Keratinocyte (primary cell): ENCODE measurements at regions not wholly inside any gene's neighbourhood (a gene's known extent, or its start where the extent isn't known, plus 50 kb on each side); places are given as distances from the start of the nearest gene placed in this dataset.

Experiments
- DNase-seq: peaks from one replicate; pipeline ENCODE4 v3.0.0-alpha.2; 2011; ENCODE audit warnings: low read depth, missing footprints, low spot score
- FAIRE-seq: peaks from 2 replicates; lab custom pipeline; 2011; peaks lifted over from hg19 to GRCh38; lab: Jason Lieb, UNC
- H2AFZ ChIP-seq: 2 replicates; pipeline ENCODE4 v1.6.0; 2012; ENCODE audit warnings: low read length, control low read depth, inconsistent platforms; ENCODE audit not compliant: control insufficient read depth
- H3K27ac ChIP-seq: 2 replicates; pipeline ENCODE4 v1.5.1; 2011; ENCODE audit warnings: low read length; ENCODE audit not compliant: control insufficient read depth, insufficient read depth
- H3K27me3 ChIP-seq: 3 replicates; pipeline ENCODE4 v1.6.0; 2011; ENCODE audit warnings: low read length; ENCODE audit not compliant: control insufficient read depth, insufficient read depth; ENCODE audit errors: extremely low read depth
- H3K36me3 ChIP-seq, 2 experiments: 2 replicates in 1 of 2; 3 replicates in 1 of 2; pipeline ENCODE4 v1.5.1; 2011; ENCODE audit warnings: low read length in 2 of 2, mild to moderate bottlenecking in 1 of 2; ENCODE audit not compliant: control insufficient read depth in 2 of 2, insufficient read depth in 2 of 2; ENCODE audit errors: extremely low read depth in 1 of 2
- H3K4me1 ChIP-seq: 3 replicates; pipeline ENCODE4 v1.5.1; 2011; ENCODE audit warnings: low read length; ENCODE audit not compliant: control insufficient read depth, insufficient read depth; ENCODE audit errors: extremely low read depth
- H3K4me2 ChIP-seq: 3 replicates; pipeline ENCODE4 v1.6.0; 2011; ENCODE audit warnings: low read depth, low read length; ENCODE audit not compliant: control insufficient read depth, insufficient read depth; ENCODE audit errors: extremely low read depth
- H3K4me3 ChIP-seq, 3 experiments: fragments of 200-600 bp in 1 of 3; sonication (generic) in 1 of 3; 2 replicates in 2 of 3; 3 replicates in 1 of 3; pipeline ENCODE4 v1.5.1; 2011 to 2016; ENCODE audit warnings: low read length in 3 of 3, mild to moderate bottlenecking in 3 of 3, control low read depth in 2 of 3, inconsistent platforms in 1 of 3, low read depth in 1 of 3, mixed read lengths in 1 of 3, mixed run types in 1 of 3, moderate library complexity in 1 of 3; ENCODE audit not compliant: control insufficient read depth in 2 of 3, insufficient read depth in 2 of 3; ENCODE audit errors: extremely low read depth in 1 of 3
- H3K79me2 ChIP-seq: 2 replicates; pipeline ENCODE4 v1.6.0; 2012; ENCODE audit warnings: low read length; ENCODE audit not compliant: control insufficient read depth, insufficient read depth
- H3K9ac ChIP-seq: 3 replicates; pipeline ENCODE4 v1.6.0; 2011; ENCODE audit warnings: low read length; ENCODE audit not compliant: control insufficient read depth, insufficient read depth; ENCODE audit errors: extremely low read depth
- H3K9me1 ChIP-seq: 3 replicates; pipeline ENCODE4 v1.6.0; 2011; ENCODE audit warnings: low read length; ENCODE audit not compliant: control insufficient read depth, insufficient read depth; ENCODE audit errors: extremely low read depth
- H3K9me3 ChIP-seq: 2 replicates; pipeline ENCODE4 v1.5.1; 2012; ENCODE audit warnings: low read depth, low read length; ENCODE audit not compliant: control insufficient read depth
- H4K20me1 ChIP-seq: 3 replicates; pipeline ENCODE4 v1.6.0; 2011; ENCODE audit warnings: low read length; ENCODE audit not compliant: control insufficient read depth, insufficient read depth; ENCODE audit errors: extremely low read depth
- CTCF ChIP-seq, 3 experiments: IDR thresholded peaks in 1 of 3; conservative IDR thresholded peaks in 1 of 3; optimal IDR thresholded peaks in 1 of 3; 2 replicates in 2 of 3; 3 replicates in 1 of 3; pipeline versions ENCODE3 to v1.5.1; 2011; ENCODE audit warnings: low read length in 3 of 3, mild to moderate bottlenecking in 3 of 3, moderate library complexity in 2 of 3, control low read depth in 1 of 3, inconsistent platforms in 1 of 3; ENCODE audit not compliant: insufficient read depth in 2 of 3; ENCODE audit errors: extremely low read depth in 1 of 3
- EZH2 ChIP-seq: IDR thresholded peaks from one replicate; pipeline ENCODE4 v1.6.1; 2012; ENCODE audit warnings: inconsistent platforms, mild to moderate bottlenecking, low read length, moderate library complexity
- dilution Hi-C: fragments of 300-500 bp; cut with MboI; formaldehyde crosslinking; loops from one replicate; pipeline ENCODE4 v1.7.0; 2020; ENCODE audit warnings: low sequenced_read_pairs; ENCODE audit not compliant: extremely low pct_ligation_motif_present

- H3K27me3 ChIP-seq: no peaks in the 10 kb centered on the region
- no peak overlapping the region for H3K4me3 ChIP-seq
- H2AFZ ChIP-seq: no peak overlapping the region
- H3K4me2 ChIP-seq: no peak overlapping the region
- TF ChIP-seq EZH2: no peak
- no peak for TF ChIP-seq CTCF (optimal IDR thresholded peaks at IDR 0.05 in 1 of 3, IDR thresholded peaks at IDR 0.05 in 1 of 3, conservative IDR thresholded peaks at IDR 0.05 in 1 of 3; ENCODE audit: extremely low read depth in 1 of 3, insufficient read depth in 2 of 3, low read length in 3 of 3)
- H3K9me3 ChIP-seq: no peaks in the 10 kb centered on the region
- H3K9me1 ChIP-seq: no peaks in the 10 kb centered on the region
- H3K27ac ChIP-seq: no peak overlapping the region
- H3K4me1 ChIP-seq: no peaks in the 10 kb centered on the region
- no peak for DNase-seq
- FAIRE-seq: no peak
- no peaks in the 10 kb centered on the region for H3K36me3 ChIP-seq
- H3K9ac ChIP-seq: no peak overlapping the region
- H3K79me2 ChIP-seq: no peaks in the 10 kb centered on the region
- dilution Hi-C loops: no loop called here
- no peaks in the 10 kb centered on the region for H4K20me1 ChIP-seq
Measured at GRCh38 chr18:39698436-39698835, 2132.8 kb upstream of the CELF4 start.

DNA sequence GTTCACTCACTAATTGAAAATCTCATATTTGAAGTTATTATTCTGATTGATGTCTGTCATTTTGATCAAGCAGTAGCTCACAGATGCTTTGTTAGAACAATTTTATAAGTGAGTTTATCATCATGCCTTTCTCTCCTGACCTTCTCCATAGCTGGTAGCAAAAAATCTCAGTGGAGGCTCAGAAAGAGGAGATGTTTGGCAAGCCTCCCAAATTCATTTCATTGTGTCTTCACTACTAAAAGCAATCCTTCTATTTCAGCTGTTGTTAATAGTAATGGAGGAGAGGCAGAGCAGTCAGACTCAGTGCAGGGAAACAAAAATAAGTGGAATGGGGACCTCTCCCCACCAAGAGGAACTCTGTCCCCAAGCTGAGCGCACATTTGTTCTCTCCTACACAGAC lies 2127.8 kb upstream of the CELF4 start:
- no peak for FAIRE-seq
- H3K4me1 ChIP-seq: no peaks in the 10 kb centered on the region
- no peaks in the 10 kb centered on the region for H4K20me1 ChIP-seq
- H3K27me3 ChIP-seq: no peaks in the 10 kb centered on the region
- dilution Hi-C loops: no loop called here
- H3K4me3 ChIP-seq: no peak overlapping the region
- no peaks in the 10 kb centered on the region for H3K9me3 ChIP-seq
- no peaks in the 10 kb centered on the region for H3K79me2 ChIP-seq
- DNase-seq: no peak
- no peak overlapping the region for H3K4me2 ChIP-seq
- no peak overlapping the region for H2AFZ ChIP-seq
- no peaks in the 10 kb centered on the region for H3K9me1 ChIP-seq
- no peak overlapping the region for H3K27ac ChIP-seq
- TF ChIP-seq EZH2 (no peak), CTCF (optimal IDR thresholded peaks at IDR 0.05 in 1 of 3, IDR thresholded peaks at IDR 0.05 in 1 of 3, conservative IDR thresholded peaks at IDR 0.05 in 1 of 3; ENCODE audit: extremely low read depth in 1 of 3, insufficient read depth in 2 of 3, low read length in 3 of 3) (no peak)
- no peaks in the 10 kb centered on the region for H3K36me3 ChIP-seq
- no peak overlapping the region for H3K9ac ChIP-seq
